ENCODE measurements at regions not wholly inside any gene's neighbourhood (a gene's known extent, or its start where the extent isn't known, plus 50 kb on each side); places are given as distances from the start of the nearest gene placed in this dataset.

DNA sequence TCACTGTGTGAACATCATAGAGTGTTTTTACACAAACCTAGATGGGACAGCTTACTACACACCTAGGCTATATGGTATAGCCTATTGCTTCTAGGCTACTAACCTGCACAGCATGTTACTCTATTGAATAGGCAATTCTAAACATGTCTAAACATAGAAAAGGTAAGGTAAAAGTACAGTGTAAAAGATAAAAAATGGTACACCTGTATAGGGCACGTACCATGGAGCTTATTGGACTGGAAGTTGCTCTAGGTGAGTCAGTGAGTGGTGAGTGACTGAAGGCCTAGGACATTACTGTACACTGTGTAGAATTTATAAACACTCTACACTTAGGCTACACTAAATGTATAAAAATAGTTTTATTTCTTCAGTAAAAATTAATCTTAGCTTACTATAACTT, 182.0 kb upstream of the THSD7A start:
- TF ChIP-seq CTCF (IDR thresholded peaks at IDR 0.05; ENCODE audit: poor library complexity) (no peak), EZH2 (IDR thresholded peaks at IDR 0.05; ENCODE audit: borderline replicate concordance) (no peak)

All from hepatocyte (in vitro differentiated cells).